Subcutaneous abdominal adipose tissue (tissue), 5 donors: ENCODE measurements at regions not wholly inside any gene's neighbourhood (a gene's known extent, or its start where the extent isn't known, plus 50 kb on each side); places are given as distances from the start of the nearest gene placed in this dataset.
"Not testable (repeated sequence)": the region's sequence is repeated elsewhere in the genome, so short reads cannot be mapped to it uniquely, and the experiment has no call there.

Experiments
- H3K27ac ChIP-seq: one replicate; pipeline ENCODE4 v1.7.0; 2013; ENCODE audit warnings: low read depth, mild to moderate bottlenecking, inconsistent platforms, low read length, moderate library complexity
- H3K27me3 ChIP-seq, 5 donors: one replicate each; pipeline ENCODE4 v1.7.0; 2013; ENCODE audit warnings: low read length in 5 of 5, inconsistent platforms in 1 of 5; ENCODE audit not compliant: control insufficient read depth in 5 of 5, insufficient read depth in 4 of 5
- H3K36me3 ChIP-seq, 5 donors: one replicate each; pipeline ENCODE4 v1.7.0; 2013; ENCODE audit warnings: low read length in 5 of 5; ENCODE audit not compliant: control insufficient read depth in 5 of 5, insufficient read depth in 5 of 5
- H3K4me1 ChIP-seq, 5 donors: one replicate each; pipeline ENCODE4 v1.7.0; 2013; ENCODE audit warnings: low read length in 5 of 5, mild to moderate bottlenecking in 3 of 5, moderate library complexity in 1 of 5; ENCODE audit not compliant: control insufficient read depth in 5 of 5, insufficient read depth in 5 of 5
- H3K4me3 ChIP-seq, 5 donors: one replicate each; pipeline ENCODE4 v1.7.0; 2013; ENCODE audit warnings: low read length in 5 of 5, low read depth in 1 of 5
- H3K9ac ChIP-seq, 5 donors: one replicate each; pipeline ENCODE4 v1.7.0; 2013; ENCODE audit warnings: low read length in 5 of 5, mild to moderate bottlenecking in 4 of 5, moderate library complexity in 3 of 5
- H3K9me3 ChIP-seq, 5 donors: one replicate each; pipeline ENCODE4 v1.7.0; 2013; ENCODE audit warnings: low read length in 5 of 5; ENCODE audit not compliant: control insufficient read depth in 5 of 5
- donor health status: healthy.
- donor health status: healthy.
- donor health status: healthy.
- donor health status: healthy.
- donor health status: healthy.

GRCh38 chr3:72517336-72517735, 330.9 kb downstream of the SHQ1 start:
- no peaks in the 10 kb centered on the region for H3K27me3 ChIP-seq
- H3K27ac ChIP-seq = no peak overlapping the region
- H3K4me3 ChIP-seq = no peak overlapping the region
- H3K4me1 ChIP-seq = peaks cover 0 to 6% (median 0%) of the 10 kb centered on the region in 5 donors
- no peaks in the 10 kb centered on the region for H3K36me3 ChIP-seq
- H3K9me3 ChIP-seq = no peaks in the 10 kb centered on the region
- no peak overlapping the region for H3K9ac ChIP-seq

GRCh38 chr3:72516361-72516760, 331.9 kb downstream of the SHQ1 start:
- H3K4me3 ChIP-seq = no peak overlapping the region
- peaks cover 0 to 3% (median 0%) of the 10 kb centered on the region in 5 donors for H3K4me1 ChIP-seq
- no peak overlapping the region for H3K27ac ChIP-seq
- no peaks in the 10 kb centered on the region for H3K27me3 ChIP-seq
- no peak overlapping the region for H3K9ac ChIP-seq
- no peaks in the 10 kb centered on the region for H3K9me3 ChIP-seq
- no peaks in the 10 kb centered on the region for H3K36me3 ChIP-seq

GRCh38 chr3:72515941-72516340, 332.3 kb downstream of the SHQ1 start:
- Histone ChIP-seq H3K27ac (no peak overlapping the region), H3K27me3 (no peaks in the 10 kb centered on the region), H3K9me3 (no peaks in the 10 kb centered on the region), H3K4me3 (no peak overlapping the region), H3K4me1 (peaks cover 0 to 3% (median 0%) of the 10 kb centered on the region in 5 donors), H3K9ac (no peak overlapping the region), H3K36me3 (no peaks in the 10 kb centered on the region)

- Histone ChIP-seq H3K9me3 (no peaks in the 10 kb centered on the region), H3K9ac (no peak overlapping the region), H3K4me3 (no peak overlapping the region), H3K27me3 (no peaks in the 10 kb centered on the region), H3K27ac (no peak overlapping the region), H3K4me1 (peaks cover 0 to 3% (median 0%) of the 10 kb centered on the region in 5 donors), H3K36me3 (no peaks in the 10 kb centered on the region)
Measured at GRCh38 chr3:72515281-72515680, 333.0 kb downstream of the SHQ1 start.

- Histone ChIP-seq H3K9me3 (no peaks in the 10 kb centered on the region), H3K4me1 (no peaks in the 10 kb centered on the region), H3K4me3 (no peak overlapping the region), H3K9ac (no peak overlapping the region), H3K36me3 (no peaks in the 10 kb centered on the region), H3K27ac (no peak overlapping the region), H3K27me3 (no peaks in the 10 kb centered on the region)
Measured at GRCh38 chr3:72510247-72510646, 338.0 kb downstream of the SHQ1 start.

- no peaks in the 10 kb centered on the region for H3K4me1 ChIP-seq
- H3K27ac ChIP-seq = no peak overlapping the region
- no peaks in the 10 kb centered on the region for H3K27me3 ChIP-seq
- no peaks in the 10 kb centered on the region for H3K36me3 ChIP-seq
- H3K9ac ChIP-seq = no peak overlapping the region
- no peak overlapping the region for H3K4me3 ChIP-seq
- no peaks in the 10 kb centered on the region for H3K9me3 ChIP-seq
Measured at GRCh38 chr3:72505539-72506405, 342.5 kb downstream of the SHQ1 start.

GRCh38 chr3:72497501-72497900, 350.7 kb downstream of the SHQ1 start:
- H3K36me3 ChIP-seq, H3K9ac ChIP-seq, H3K9me3 ChIP-seq, H3K4me1 ChIP-seq, H3K27ac ChIP-seq, H3K27me3 ChIP-seq, H3K4me3 ChIP-seq: not testable (repeated sequence)

- Histone ChIP-seq H3K27ac (no peak overlapping the region), H3K4me3 (no peak overlapping the region), H3K36me3 (no peaks in the 10 kb centered on the region), H3K4me1 (peaks cover 0 to 10% (median 9%) of the 10 kb centered on the region in 5 donors), H3K9ac (no peak overlapping the region), H3K9me3 (peaks cover 0 to 8% (median 7%) of the 10 kb centered on the region in 5 donors), H3K27me3 (no peaks in the 10 kb centered on the region)
Measured at GRCh38 chr3:72496051-72496670, 352.1 kb downstream of the SHQ1 start.

- Histone ChIP-seq H3K36me3 (no peaks in the 10 kb centered on the region), H3K4me1 (peaks cover 0 to 10% (median 9%) of the 10 kb centered on the region in 5 donors)
Measured at GRCh38 chr3:72494626-72495025, 353.6 kb downstream of the SHQ1 start.

GRCh38 chr3:72494130-72494529, 354.1 kb downstream of the SHQ1 start:
- Histone ChIP-seq H3K4me1 (peaks cover 0 to 10% (median 9%) of the 10 kb centered on the region in 5 donors), H3K27me3 (peaks cover 0 to 4% (median 0%) of the 10 kb centered on the region in 5 donors), H3K9me3 (peaks cover 0 to 8% (median 6%) of the 10 kb centered on the region in 5 donors), H3K36me3 (no peaks in the 10 kb centered on the region), H3K4me3 (no peak overlapping the region), H3K9ac (no peak overlapping the region), H3K27ac (no peak overlapping the region)

More at GRCh38 chr3:72494626-72495025, 353.6 kb downstream of the SHQ1 start:
- no peak overlapping the region for H3K27ac ChIP-seq
- H3K9ac ChIP-seq = no peak overlapping the region
- H3K27me3 ChIP-seq = peaks cover 0 to 3% (median 0%) of the 10 kb centered on the region in 5 donors
- H3K4me3 ChIP-seq = no peak overlapping the region
- peaks cover 0 to 8% (median 7%) of the 10 kb centered on the region in 5 donors for H3K9me3 ChIP-seq
